ENCODE measurements at regions not wholly inside any gene's neighbourhood (a gene's known extent, or its start where the extent isn't known, plus 50 kb on each side); places are given as distances from the start of the nearest gene placed in this dataset.

GRCh38 chr1:96309783-96310182, 411.8 kb upstream of the PTBP2 start:
- DNase-seq (ENCODE audit: extremely low spot score): no peak
- CTCF ChIA-PET: no interaction called here
- POLR2A ChIA-PET: no interaction called here

DNA sequence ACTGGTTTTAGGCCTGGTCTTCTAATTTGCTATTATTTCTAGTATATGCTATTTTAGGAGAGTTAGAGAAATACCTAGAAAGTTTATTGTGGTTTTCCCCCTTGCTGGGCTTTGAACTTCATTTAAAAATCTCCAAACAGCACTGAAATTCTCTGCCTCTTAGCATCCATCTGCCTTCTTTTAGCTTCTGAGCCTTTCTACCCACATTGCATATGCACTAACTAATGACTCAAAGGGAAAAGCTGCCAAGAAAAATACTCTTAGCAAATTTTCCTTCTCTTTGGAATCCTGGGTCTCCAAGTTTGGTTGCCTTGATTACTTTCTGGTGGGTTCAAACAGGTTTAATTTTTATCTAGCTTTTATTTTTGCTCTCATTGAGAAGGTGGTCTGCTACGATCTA, 408.4 kb upstream of the PTBP2 start:
- ChIA-PET POLR2A (no interaction called here), CTCF (interaction anchor here (1.1 to 1.4 kb wide), 4 partner anchors 8 to 22 kb away, joined by 3 to 4 read pairs (median 4); no protein-coding TSS in a partner anchor)
- DNase-seq (ENCODE audit: extremely low spot score): no peak
- TF ChIP-seq CTCF (IDR thresholded peaks at IDR 0.05; ENCODE audit: control extremely low read depth, extremely low read depth, low read depth, missing control alignments): no peak

More at GRCh38 chr1:96309783-96310182, 411.8 kb upstream of the PTBP2 start:
- no peak for TF ChIP-seq CTCF (IDR thresholded peaks at IDR 0.05; ENCODE audit: control extremely low read depth, extremely low read depth, low read depth, missing control alignments)

- ChIA-PET CTCF (no interaction called here), POLR2A (no interaction called here)
- no peak for TF ChIP-seq CTCF (IDR thresholded peaks at IDR 0.05; ENCODE audit: control extremely low read depth, extremely low read depth, low read depth, missing control alignments)
- DNase-seq (ENCODE audit: extremely low spot score): no peak
Observed at GRCh38 chr1:96329121-96329520, 392.5 kb upstream of the PTBP2 start.

DNA sequence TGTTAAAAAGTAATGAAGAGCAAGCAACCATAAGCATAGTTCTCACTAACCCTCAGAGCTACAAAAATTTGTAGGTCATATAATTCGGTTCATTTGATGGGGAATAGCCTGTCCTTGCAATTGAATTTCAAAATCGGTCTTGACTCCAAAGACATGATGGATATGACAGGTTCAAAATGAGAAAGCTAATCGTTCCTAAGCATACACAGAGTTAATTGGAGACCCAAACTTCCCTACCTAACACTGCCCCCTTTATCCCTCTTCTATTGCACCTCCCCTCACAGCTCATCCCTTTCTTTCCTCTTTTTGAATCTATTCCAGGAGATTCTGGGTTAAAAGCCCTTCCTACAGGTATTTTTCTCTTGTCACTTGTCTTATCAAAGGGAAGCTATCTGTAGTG, 390.0 kb upstream of the PTBP2 start:
- TF ChIP-seq CTCF (IDR thresholded peaks at IDR 0.05; ENCODE audit: control extremely low read depth, extremely low read depth, low read depth, missing control alignments): no peak
- ChIA-PET CTCF (no interaction called here), POLR2A (no interaction called here)
- no peak for DNase-seq (ENCODE audit: extremely low spot score)

GRCh38 chr1:96333522-96334235, 387.9 kb upstream of the PTBP2 start:
- ChIA-PET CTCF (no interaction called here), POLR2A (no interaction called here)
- no peak for DNase-seq (ENCODE audit: extremely low spot score)
- TF ChIP-seq CTCF (IDR thresholded peaks at IDR 0.05; ENCODE audit: control extremely low read depth, extremely low read depth, low read depth, missing control alignments): no peak

GRCh38 chr1:96334236-96334557, 387.4 kb upstream of the PTBP2 start:
- ChIA-PET POLR2A (no interaction called here), CTCF (no interaction called here)
- no peak for DNase-seq (ENCODE audit: extremely low spot score)
- no peak for TF ChIP-seq CTCF (IDR thresholded peaks at IDR 0.05; ENCODE audit: control extremely low read depth, extremely low read depth, low read depth, missing control alignments)

DNA sequence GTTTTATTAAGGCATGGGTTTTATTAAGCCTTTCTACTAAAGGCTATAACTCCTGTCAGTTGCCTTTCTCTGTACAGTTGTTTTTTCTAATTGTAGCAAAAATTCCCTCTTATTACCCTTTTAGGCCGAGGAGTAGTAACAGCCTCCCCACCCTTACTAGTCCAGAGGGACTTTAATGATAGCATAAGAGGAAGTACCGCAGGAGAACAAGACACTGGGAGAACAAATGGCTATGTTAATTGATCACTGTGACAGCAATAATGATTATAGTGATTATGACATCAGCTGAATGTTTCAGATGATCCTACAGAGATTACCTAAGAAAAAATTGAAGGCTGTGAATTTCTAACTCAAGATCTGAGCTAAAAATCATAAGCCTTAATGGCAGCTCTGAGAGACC, 383.0 kb upstream of the PTBP2 start:
- no peak for DNase-seq (ENCODE audit: extremely low spot score)
- ChIA-PET CTCF (no interaction called here), POLR2A (no interaction called here)
- no peak for TF ChIP-seq CTCF (IDR thresholded peaks at IDR 0.05; ENCODE audit: control extremely low read depth, extremely low read depth, low read depth, missing control alignments)

Data from GM10248 (cell line).